ENCODE measurements at regions not wholly inside any gene's neighbourhood (a gene's known extent, or its start where the extent isn't known, plus 50 kb on each side); places are given as distances from the start of the nearest gene placed in this dataset.

- TF ChIP-seq EP300 (IDR thresholded peaks at IDR 0.05): no peak
- TF ChIP-seq CTCF (IDR thresholded peaks at IDR 0.05): no peak
Measured at GRCh38 chr5:26205121-26205520, 833.3 kb downstream of the CDH9 start.

Measured in suprapubic skin (tissue), 3 donors.